HG02642 (cell line): ENCODE measurements at regions not wholly inside any gene's neighbourhood (a gene's known extent, or its start where the extent isn't known, plus 50 kb on each side); places are given as distances from the start of the nearest gene placed in this dataset.
"Not testable (repeated sequence)": the region's sequence is repeated elsewhere in the genome, so short reads cannot be mapped to it uniquely, and the experiment has no call there.

Experiments
- ATAC-seq: cut with Tn5 transposase; IDR thresholded peaks from one replicate; pipeline ENCODE4 v1.9.1; 2021; ENCODE audit warnings: mild to moderate bottlenecking; ENCODE audit not compliant: unreplicated experiment, poor library complexity

DNA sequence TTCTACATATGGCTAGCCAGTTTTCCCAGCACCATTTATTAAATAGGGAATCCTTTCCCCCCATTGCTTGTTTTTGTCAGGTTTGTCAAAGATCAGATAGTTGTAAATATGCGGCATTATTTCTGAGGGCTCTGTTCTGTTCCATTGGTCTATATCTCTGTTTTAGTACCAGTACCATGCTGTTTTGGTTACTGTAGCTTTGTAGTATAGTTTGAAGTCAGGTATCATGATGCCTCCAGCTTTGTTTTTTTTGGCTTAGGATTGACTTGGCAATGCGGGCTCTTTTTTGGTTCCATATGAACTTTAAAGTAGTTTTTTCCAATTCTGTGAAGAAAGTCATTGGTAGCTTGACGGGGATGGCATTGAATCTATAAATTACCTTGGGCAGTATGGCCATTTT lies 60.0 kb upstream of the GPC3 start:
- ATAC-seq = not testable (repeated sequence)

DNA sequence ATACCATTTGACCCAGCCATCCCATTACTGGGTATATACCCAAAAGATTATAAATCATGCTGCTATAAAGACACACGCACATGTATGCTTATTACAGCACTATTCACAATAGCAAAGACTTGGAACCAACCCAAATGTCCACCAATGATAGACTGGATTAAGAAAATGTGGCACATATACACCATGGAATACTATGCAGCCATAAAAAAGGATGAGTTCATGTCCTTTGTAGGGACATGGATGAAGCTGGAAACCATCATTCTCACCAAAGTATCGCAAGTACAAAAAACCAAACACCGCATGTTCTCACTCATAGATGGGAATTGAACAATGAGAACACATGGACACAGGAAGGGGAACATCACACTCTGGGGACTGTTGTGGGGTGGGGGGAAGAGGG lies 81.7 kb upstream of the GPC3 start:
- not testable (repeated sequence) for ATAC-seq

DNA sequence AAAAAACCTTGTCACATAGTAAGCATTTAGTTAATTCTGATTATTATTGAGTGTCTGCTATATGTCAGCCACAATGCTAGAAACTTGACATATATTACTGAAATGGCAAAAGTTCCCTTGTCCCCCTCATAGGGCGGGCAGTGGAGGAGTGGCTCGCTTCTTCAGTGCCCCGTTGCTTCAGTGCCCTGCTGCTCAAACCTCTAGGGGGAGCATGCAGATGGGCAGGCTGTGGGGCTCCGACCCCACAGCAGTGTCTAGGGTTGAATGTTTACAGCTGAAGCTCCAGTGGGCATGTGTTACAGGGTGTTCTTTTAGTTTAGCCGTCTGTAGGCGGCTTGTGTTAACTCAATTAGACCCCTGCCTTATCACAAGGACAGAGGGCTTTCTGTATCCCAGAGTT lies 86.5 kb upstream of the GPC3 start:
- ATAC-seq = not testable (repeated sequence)

DNA sequence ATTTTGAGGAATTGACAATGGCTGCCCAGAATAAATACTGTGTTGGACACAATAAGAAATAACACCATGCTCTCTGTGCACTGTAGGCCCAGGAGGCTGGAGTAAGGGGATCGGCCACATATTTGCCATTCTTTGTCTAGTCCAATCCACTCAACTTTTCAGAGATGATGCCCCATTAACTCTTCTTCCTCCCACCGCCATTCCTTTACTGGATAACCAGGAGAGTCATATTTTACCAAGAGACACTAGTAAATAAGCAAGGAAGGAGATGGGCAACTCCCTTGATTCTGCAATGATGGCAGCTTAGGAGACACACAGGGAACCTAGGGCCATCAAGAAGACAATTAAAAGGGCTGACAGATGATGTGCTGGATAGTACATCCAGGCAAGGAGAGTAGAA lies 87.9 kb upstream of the GPC3 start:
- ATAC-seq = no peak

DNA sequence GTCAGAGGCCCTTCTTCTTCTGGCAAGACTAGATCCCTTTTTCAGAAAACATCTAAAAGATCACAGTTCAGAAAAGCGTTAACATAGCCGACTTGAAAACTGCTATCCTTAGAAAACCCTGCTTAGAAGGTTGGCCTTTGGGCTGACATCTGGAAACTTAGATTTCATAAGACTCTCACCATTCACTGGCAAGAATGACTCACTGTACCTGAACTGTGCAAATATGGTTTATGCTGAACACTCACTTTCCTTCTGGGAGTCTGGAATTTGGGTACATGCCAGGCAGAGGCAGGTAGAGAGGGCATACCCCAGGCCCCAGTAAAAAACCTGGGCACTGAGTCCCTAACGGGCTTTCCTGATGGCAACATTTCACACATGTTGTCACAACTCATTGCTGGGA lies 88.8 kb upstream of the GPC3 start:
- no peak for ATAC-seq

DNA sequence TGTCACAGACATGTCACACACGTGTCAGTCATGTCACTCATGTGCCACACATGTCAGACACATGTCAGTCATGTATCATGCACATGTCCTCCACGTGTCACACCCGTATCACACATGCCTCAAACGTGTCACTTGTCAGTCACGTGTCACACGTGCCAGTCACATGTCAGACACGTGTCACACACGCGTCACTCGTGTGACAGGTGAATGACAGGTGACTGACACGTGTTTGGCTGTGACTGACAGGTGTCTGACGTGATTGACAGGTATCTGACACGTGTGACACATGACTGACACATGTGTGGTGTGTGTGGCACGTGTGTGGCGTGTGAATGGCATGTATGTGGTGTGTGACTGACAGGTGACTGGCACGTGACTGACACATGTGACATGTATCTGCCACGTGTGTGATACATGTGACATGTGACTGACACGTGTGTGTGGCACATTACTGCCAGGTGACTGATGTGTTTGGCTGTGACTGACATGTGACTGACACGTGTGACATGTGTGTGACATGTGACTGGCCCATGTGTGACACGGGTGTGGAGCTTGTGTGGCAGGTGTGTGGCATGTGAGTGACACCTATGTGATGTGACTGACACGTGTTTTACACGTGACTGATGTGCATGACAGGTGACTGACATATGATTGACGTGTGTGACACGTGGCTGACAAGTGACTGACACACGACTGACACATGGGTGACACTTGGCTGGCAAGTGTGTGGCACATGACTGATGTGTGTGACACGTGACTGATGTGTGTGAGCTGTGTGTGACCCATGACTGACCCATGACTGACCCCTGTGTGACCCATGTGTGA lies 90.7 kb upstream of the GPC3 start:
- no peak for ATAC-seq

DNA sequence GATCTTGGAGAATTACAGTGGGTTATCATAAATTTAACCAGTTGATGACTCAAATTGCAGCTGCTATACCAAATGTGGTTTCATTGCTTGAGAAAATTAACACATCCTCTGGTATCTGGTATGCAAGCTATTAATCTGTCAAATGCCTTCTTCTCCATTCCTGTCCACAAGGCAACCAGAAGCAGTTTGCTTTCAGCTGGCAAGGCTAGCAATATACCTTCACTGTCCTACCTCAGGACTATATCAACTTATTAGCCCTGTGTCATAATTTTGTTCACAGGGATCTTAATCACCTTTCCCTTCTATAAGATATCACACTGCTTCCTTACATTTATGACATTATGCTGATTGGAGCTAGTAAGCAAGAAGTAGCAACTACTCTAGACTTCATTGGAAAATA lies 110.0 kb upstream of the GPC3 start:
- ATAC-seq = no peak

DNA sequence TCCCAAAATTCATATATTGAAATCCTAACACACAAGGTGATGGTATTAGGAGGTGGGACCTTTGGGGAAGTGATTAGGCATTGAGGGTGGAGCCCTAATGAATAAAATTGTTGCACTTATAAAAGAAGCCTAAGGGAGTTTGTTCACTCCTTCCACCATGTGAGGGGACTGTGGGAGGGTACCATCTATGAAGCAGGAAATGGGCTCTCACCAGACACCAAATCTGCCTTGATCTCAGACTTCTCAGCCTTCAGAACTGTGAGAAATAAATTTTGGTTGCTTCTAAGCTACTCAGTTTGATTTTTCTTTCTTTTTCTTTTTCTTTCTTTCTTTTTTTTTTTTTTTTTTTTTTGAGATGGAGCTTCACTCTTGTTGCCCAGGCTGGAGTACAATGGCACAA lies 116.2 kb upstream of the GPC3 start:
- no peak for ATAC-seq

DNA sequence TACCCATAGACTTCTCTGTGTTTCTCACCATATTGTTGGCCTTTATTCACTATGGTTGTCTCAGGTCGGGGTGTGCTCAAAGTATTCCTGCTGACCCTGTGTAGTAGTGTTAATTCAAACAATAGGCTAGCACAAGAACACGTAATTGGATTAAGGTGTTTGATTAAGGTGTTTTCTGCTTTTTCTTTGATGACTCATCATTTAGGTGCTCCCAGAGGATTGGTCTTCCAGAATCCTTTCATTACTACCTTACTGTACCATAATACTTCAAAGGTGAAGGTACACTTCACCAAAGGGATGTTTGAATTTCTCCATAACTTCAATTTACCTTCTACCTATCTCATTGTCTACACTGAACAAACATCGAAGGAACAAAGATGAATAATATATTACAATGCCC lies 121.7 kb upstream of the CCDC160 start:
- ATAC-seq = no peak

DNA sequence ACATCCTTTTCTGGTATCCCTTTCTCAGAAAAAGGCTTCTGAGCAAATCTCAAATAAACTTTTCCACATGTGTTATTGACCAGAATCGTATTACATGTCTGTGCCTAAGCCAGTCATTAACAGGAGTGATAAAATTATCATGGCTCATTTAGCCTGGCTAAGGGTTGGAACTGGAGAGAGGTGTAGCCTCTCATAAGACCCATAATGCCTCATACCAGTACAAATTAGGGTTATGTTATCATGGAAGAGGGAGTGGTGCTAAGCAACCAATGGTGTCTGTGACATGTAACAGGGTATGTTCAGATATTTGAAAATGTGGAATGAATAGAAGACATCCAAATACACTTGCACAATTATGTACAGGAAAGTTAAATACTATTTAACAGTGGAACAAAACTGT lies 99.6 kb upstream of the CCDC160 start:
- ATAC-seq = no peak

DNA sequence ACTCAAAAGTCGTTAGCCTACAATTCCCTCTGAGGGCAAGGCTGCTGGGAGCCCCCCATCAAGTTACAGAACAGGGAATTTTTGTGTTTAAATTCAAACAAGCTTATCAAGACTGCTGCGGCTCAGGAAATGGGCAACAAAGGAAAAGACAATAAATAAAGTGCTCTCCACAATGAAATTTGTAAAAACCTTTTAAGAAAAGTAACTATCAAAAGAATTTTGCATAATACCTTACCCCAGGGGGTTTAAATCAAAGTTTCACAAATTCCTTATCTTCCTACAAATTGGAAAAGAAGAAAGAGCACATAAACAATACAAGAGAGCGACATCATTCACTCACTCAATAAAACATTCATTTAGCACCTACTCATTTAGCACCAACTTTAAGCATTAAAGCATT lies 97.9 kb upstream of the CCDC160 start:
- ATAC-seq = no peak

DNA sequence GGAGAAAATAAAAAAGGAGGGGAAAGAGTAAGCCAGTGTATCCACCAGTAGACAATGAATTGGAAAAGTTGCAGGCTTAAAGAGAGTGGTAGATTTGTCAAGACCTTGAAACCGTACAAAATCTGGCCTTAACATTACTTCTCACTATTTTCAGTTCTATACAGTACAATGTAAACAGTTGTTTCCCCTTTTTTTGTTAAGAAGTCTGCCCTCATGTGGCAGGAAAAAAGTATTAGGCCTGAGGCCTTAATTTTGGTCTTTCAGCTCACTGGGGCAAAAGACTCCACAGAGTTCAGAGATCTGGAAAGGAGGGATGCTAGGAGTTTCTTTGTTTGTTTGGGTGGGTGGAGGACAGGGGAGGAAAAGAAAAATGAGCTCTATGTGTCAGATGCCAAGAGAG lies 92.8 kb upstream of the CCDC160 start:
- ATAC-seq = peak; percentile 69

DNA sequence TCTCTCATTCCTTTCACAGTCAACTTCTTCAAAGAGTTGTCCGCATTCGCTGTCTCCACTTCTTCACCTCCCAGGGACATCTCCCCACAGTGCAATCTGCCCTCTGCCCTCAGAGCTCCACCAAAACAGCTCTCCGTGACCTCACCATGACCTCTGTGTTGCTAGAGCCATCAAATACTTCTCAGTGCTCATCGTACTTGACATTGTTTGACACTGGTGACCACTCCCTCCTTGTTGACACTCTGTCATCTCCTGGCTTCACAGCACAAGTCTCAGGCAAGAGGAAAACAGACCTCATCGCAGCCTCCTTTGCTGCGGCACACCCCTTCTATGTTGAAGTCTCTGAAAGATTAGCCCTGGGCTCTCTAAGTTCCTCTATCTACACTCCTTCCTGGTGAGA lies 90.5 kb upstream of the CCDC160 start:
- no peak for ATAC-seq

DNA sequence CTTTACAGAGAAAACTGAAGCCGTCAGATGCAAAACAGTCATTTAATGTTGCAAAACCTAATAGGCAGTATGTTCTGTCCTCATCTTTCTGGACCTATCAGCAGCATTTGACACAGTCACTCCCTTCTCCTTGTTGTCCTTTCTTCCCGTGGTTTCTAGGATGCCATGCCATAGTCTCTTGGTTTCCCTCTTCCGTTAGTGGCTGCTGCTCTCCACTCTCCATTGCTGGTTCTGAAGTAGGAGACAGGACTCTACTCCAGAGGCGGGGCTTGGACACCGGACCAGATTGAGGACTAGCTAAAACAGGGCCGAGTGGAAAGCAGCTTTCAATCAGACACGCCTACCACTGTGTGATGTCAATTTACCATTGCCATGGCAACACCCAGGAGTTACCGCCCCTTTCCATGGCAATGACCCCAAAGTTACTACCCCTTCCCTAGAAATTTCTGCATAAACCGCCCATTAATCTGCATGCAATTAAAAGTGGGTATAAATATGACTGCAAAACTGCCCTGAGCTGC lies 88.8 kb upstream of the CCDC160 start:
- ATAC-seq = no peak

DNA sequence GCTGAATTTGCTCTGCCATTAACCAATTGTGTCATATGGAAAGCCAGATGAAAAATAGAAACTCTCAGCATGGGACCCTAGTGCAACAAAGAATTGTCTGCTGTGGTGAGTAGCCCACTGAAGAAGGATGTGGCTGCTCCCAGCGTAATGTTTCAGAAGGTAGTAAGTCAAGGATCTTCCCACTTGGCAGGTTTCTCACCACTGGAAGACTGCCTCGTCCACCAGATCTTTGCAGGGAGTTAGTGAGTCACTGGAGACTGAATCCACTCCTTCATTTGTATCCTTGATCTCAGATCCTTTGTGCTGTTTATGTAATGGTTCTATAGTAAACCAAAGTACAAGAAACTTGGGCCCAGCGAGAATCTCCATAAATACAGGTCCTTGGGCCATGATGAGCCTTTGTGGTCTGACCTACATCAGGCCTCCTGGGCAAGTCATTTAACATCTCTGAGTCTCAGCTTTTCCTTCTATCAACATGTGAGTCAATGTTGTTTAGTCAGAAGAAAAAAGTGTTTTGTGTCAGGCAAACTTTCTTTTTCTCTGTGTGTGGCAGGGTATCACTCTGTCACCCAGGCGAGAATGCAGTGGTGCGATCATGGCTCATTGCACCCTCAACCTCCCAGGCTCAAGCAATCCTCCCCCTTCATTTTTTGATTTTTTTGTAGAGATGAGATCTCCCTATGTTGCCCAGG lies 78.0 kb upstream of the CCDC160 start:
- peak; percentile 45 for ATAC-seq

DNA sequence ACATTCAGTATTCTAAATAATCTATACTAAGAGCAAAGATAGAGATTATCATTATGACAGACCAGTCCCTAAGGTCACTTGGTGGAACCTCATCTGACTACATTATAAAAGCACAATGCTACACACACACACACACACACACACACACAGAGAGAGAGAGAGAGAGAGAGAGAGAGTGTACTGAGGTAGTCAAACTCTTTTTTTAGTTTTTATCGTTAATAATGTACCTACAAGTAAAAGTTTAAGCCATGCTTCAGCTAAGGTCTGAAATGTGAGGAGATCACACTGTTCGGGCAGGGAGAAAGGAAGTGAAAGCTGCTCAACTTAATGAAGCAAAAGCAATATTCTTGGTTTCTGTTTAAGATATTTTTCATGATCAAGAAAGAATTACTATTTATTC lies 75.8 kb upstream of the CCDC160 start:
- ATAC-seq = peak; percentile 86

DNA sequence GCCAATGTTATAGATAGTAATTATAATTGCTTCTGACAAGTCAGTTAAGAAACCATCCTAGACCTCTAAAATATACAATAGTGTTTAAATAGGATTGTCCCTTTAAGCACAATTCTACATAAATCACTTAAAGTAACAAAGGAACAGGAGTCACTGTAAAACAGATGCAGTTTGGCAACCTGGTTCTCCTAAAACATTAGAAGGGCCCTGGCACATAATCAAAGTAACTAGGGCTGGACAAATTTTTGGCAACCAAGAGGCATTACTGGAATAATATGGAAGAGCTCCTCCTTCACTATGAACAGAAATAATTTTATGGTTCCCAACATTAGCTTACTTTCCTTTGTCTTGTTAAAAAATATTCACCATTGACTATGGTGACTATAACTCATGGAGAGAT lies 75.0 kb upstream of the CCDC160 start:
- ATAC-seq = no peak

DNA sequence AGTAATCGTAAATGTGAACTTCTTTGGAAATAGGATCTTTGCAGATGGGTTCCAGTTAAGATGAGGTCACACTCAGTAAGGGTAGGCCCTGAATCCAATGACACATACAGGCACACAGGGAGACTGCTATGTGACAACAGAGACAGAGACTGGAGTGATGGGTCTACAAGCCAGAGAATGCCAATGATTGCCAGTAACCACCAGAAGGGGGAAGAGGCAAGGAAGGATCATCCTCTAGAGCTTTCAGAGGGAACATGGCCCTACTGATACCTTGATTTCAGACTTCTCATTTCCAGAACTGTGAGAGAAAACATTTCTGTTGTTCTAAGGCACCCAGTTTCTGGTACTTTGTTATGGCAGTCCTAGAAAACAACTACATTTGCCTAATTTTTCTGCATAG lies 73.1 kb upstream of the CCDC160 start:
- no peak for ATAC-seq

DNA sequence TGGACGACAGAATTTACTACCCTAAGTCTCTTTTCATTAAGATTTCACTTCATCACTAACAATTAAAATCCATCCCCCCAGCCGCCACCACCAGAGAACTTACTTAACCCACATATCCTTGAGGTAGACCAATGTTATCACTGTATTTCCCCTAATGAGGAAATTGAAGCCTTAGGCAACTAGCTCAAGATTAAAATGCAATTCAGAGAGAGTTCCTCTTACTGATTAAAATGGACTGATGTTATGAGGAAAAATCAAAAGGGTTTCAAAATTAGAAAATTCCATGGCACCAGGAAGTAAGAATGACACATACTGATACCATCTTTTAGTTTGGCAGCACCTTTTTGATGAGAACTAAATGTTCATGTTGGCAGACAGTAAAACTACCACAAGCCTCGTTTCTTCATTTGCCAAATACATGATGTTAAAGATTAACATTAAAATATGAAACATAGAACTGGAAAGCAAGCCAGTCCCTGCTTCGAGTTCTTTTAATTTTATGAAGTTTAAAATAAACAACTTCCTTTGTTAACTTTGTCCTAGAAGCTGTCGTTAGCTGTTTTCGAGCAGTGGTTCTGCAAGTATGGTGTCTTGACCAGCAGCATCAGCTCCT lies 69.3 kb upstream of the CCDC160 start:
- ATAC-seq = no peak

DNA sequence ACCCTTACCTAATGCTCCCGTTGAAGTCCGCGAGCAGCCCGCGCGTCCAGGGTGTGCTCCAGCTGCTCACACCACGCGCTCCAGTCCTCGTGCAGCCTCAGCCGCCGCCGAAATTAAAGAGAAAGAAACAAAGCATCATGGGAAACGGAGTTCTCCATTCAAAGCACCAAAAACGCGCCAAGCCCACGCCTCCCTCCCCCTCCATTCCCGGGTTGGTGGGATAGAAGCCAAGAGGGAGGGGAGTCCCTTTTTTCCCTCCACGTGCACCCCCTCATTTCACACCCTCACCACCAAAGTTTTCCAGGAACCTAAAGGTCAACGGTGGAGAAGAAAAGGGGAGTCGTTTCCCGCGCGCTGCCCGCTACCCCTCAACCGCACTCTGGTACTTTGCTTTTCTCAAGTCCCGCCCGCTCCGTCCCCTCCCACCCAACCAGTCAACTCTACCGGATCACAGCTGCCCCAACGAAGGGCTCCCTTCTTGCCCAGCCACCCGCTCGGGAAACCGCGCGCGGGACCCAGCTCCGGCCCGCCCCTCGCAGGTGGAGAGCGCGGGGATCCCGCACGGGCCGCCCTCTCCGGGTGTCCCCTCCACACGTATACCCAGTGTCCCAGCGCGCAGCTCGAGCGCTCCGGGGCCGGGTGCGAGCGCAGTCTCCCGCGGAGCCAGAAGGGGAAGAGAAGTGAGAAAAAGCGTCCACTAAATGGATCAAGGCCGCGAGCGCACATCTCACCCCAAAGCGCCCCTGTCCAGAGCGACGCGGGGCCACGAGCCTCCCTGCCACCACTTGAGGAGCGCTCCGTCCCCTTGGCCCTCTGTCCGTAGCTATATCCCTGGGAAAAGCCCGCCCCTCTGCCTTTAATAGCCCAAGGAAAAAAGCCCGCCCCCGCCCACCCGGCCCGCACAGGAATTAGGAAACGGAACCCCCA lies 65.1 kb upstream of the CCDC160 start:
- ATAC-seq = peak; percentile 57
